K562 (cell line): ENCODE measurements at regions not wholly inside any gene's neighbourhood (a gene's known extent, or its start where the extent isn't known, plus 50 kb on each side); places are given as distances from the start of the nearest gene placed in this dataset.

Source experiments
- ATF7 ChIP-seq: fragments of 450-650 bp; IDR thresholded peaks from 2 replicates; pipeline ENCODE4 v1.7.1; 2014; ENCODE audit warnings: mild to moderate bottlenecking, moderate library complexity
- CTCF ChIP-seq, 3 experiments: IDR thresholded peaks in 2 of 3; conservative IDR thresholded peaks in 1 of 3; 2 replicates each; pipeline ENCODE4 v1.5.1; 2011 to 2012; ENCODE audit warnings: low read length in 3 of 3, mild to moderate bottlenecking in 3 of 3, control low read depth in 2 of 3, improper control_type of control experiment in 1 of 3, inconsistent platforms in 1 of 3, low read depth in 1 of 3, mixed read lengths in 1 of 3, moderate library complexity in 1 of 3; ENCODE audit not compliant: insufficient read depth in 2 of 3
- ESRRB ChIP-seq: fragments of 250-450 bp; sonication (Bioruptor Pico); IDR thresholded peaks from 2 replicates; pipeline ENCODE4 v1.5.0; 2020; ENCODE audit warnings: mild to moderate bottlenecking, moderate library complexity, borderline replicate concordance
- KDM5B ChIP-seq: fragments of 200-600 bp; sonication (generic); IDR thresholded peaks from 2 replicates; pipeline ENCODE4 v1.6.1; 2012; ENCODE audit warnings: low read depth, mild to moderate bottlenecking, moderate library complexity, low read length, control low read depth, inconsistent platforms; ENCODE audit not compliant: insufficient replicate concordance
- KLF10 ChIP-seq: fragments of 250-450 bp; sonication (Bioruptor Pico); IDR thresholded peaks from 2 replicates; pipeline ENCODE4 v1.6.1; 2021; ENCODE audit warnings: matching md5 sums
- LARP7 ChIP-seq: fragments of 450-650 bp; IDR thresholded peaks from 2 replicates; pipeline ENCODE4 v1.6.1; 2016
- MTA1 ChIP-seq: fragments of 450-650 bp; IDR thresholded peaks from 2 replicates; pipeline ENCODE4 v1.6.1; 2017; ENCODE audit warnings: borderline replicate concordance
- PHF8 ChIP-seq: fragments of 200-600 bp; sonication (generic); IDR thresholded peaks from 2 replicates; pipeline ENCODE4 v1.6.1; 2012; ENCODE audit warnings: mixed run types, mild to moderate bottlenecking, inconsistent platforms, low read length, moderate library complexity, borderline replicate concordance
- POLR2AphosphoS5 ChIP-seq: IDR thresholded peaks from 2 replicates; pipeline ENCODE4 v1.6.1; 2011; ENCODE audit warnings: mild to moderate bottlenecking, low read depth, low read length, moderate library complexity; ENCODE audit not compliant: control insufficient read depth, insufficient read depth
- SREBF2 ChIP-seq: sonication (generic); formaldehyde crosslinking; IDR thresholded peaks from 2 replicates; pipeline ENCODE4 v1.4.0; 2020; ENCODE audit warnings: mild to moderate bottlenecking, missing genetic modification reagents
- ZBTB1 ChIP-seq: sonication (generic); formaldehyde crosslinking; IDR thresholded peaks from 2 replicates; pipeline ENCODE4 v1.8.1; 2023; ENCODE audit warnings: missing genetic modification reagents, low read depth, mild to moderate bottlenecking, borderline replicate concordance
- ZBTB40 ChIP-seq, 2 experiments: fragments of 450-650 bp in 1 of 2; sonication (generic) in 1 of 2; formaldehyde crosslinking in 1 of 2; IDR thresholded peaks; 2 replicates each; pipeline versions ENCODE4 v1.7.1 to v1.9.0; 2016 to 2022; ENCODE audit warnings: inconsistent platforms in 1 of 2, mild to moderate bottlenecking in 1 of 2, missing genetic modification reagents in 1 of 2
- ZNF12 ChIP-seq: sonication (generic); formaldehyde crosslinking; IDR thresholded peaks from 2 replicates; pipeline ENCODE4 v1.4.0; 2020; ENCODE audit warnings: mild to moderate bottlenecking, missing genetic modification reagents

DNA sequence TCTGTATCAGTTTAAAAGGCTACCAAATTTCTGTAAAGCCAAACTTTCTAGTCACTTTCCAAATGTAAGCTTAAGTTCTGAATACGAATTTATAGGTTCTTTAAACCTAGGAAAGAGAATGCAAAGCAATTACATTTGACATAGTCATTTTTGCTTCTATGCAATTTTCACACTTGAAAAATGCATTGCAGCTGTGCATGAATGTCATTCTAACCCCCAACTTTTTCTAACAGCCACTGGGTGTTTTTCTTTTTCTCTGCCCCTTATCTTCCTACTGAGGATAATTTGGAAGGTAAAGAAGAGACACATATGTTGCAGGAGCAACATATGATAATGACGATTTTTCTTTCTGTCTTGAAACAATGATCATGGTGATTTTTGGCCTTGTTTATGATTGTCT is 537.5 kb downstream of the SPRY1 start:
- TF ChIP-seq ZBTB40 (IDR thresholded peaks at IDR 0.05) = no peak
- TF ChIP-seq ZBTB40 (CRISPR knock-in tag; IDR thresholded peaks at IDR 0.05) = no peak
- no peak for TF ChIP-seq LARP7
- no peak for TF ChIP-seq KLF10 (CRISPR knock-in tag)
- no peak for TF ChIP-seq ZNF12 (CRISPR knock-in tag)
- TF ChIP-seq KDM5B = no peak
- no peak for TF ChIP-seq ZBTB1 (CRISPR knock-in tag)
- TF ChIP-seq ATF7 = no peak
- TF ChIP-seq MTA1 = no peak
- no peak for TF ChIP-seq POLR2AphosphoS5
- TF ChIP-seq PHF8 = no peak
- TF ChIP-seq CTCF (IDR thresholded peaks at IDR 0.05 in 2 of 3, conservative IDR thresholded peaks at IDR 0.05 in 1 of 3; ENCODE audit: insufficient read depth in 2 of 3, low read depth in 1 of 3, low read length in 3 of 3) = no peak
- no peak for TF ChIP-seq SREBF2
- TF ChIP-seq ESRRB (CRISPR knock-in tag) = no peak
